IPS DF 19.7 (cell line): ENCODE measurements at regions not wholly inside any gene's neighbourhood (a gene's known extent, or its start where the extent isn't known, plus 50 kb on each side); places are given as distances from the start of the nearest gene placed in this dataset.
"Not testable (repeated sequence)": the region's sequence is repeated elsewhere in the genome, so short reads cannot be mapped to it uniquely, and the experiment has no call there.

Experiments
- DNase-seq: peaks from one replicate; pipeline ENCODE4 v3.0.0-alpha.2; 2013; ENCODE audit warnings: low read depth, low spot score

- DNase-seq, result no peak
Observed at GRCh38 chr10:32217216-32217615, 129.7 kb downstream of the EPC1 start.

DNA sequence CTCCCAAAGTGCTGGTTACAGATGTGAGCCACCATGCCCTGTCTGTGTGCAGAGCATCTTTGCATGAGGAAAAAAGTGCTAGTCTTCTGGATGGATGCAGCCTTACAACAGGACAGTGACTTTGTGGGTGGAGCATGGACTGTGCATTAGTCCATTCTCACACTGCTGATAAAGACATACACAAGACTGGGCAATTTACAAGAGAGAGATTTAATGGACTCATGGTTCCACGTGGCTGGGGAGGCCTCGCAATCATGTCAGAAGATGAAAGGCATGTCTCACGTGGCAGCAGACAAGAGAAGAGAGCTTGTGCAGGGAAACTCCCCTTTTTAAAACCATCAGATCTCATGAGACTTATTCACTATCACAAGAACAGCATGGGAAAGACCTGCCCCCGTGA is 133.1 kb downstream of the EPC1 start:
- DNase-seq, result not testable (repeated sequence)

DNA sequence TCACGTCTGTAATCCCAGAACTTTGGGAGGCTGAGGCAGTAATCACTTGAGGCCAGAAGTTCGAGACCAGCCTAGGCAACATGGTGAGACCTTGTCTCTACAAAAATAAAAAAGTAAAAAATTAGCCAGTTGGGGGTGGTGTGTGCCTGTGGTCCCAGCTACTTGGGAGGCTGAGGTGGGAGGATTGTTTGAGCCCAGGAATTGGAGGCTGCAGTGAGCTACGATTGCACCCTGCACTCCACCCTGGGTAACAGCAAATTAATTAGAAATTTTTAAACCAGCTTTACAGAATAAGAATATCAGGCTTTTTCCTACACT is 136.0 kb downstream of the EPC1 start:
- no peak for DNase-seq

DNA sequence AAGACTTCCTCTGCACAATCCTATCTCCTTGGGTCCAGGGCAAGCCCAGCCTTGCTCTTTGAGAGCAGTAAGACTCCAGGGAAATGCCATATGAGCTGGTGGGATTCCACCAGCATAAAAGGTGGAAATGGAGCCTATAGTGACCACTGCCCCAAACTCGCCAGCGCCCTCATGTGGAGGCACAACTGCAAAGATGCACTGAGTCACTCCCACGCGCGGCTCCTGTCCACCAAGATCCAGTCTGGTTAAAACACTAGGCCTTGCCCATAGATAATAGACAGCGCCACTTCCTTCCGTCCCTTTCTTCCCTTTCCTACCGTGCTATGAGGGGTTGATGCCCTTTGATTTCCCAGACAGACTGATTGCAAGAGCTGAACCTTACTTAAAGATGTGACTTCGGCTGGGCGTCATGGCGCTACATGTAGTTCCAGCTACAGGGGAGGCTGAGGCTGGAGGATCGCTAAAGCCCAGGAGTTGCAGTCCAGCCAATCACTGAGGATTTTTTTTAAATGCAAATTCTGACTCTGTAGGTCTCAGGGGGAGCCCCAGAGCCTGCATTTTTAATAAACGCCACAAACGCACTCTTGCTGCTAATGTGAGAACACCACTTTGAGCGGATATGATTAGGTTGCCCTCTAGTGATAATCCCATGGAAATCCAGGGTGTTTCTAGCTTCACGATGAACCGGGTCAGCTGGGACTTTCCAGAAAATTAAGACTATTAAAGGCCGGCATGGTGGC is 136.5 kb downstream of the EPC1 start:
- DNase-seq, result no peak

- not testable (repeated sequence) for DNase-seq
Observed at GRCh38 chr10:32208005-32208404, 139.0 kb downstream of the EPC1 start.

GRCh38 chr10:32207544-32207943 is 139.4 kb downstream of the EPC1 start:
- no peak for DNase-seq

GRCh38 chr10:32205670-32206069 is 141.3 kb downstream of the EPC1 start:
- no peak for DNase-seq

DNA sequence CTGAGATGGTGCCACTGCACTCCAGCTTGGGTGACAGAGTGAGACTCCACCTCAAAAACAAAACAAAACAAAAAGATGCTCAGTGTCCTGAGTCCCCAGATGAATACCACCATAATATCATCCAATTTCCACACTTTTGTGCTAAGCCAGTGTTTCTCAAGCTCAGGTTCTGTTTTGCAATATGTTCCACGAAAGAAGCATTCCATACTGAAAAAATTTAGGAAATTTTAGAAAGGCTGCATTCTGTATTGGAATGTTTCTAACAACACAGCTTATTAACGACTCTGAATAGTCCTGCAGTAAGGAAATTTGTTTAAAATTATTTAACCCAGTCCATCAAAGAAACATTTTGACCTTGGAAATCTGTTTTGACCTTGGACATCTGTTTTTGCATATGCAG is 142.4 kb downstream of the EPC1 start:
- no peak for DNase-seq

- no peak for DNase-seq
Observed at GRCh38 chr10:32199714-32200394, 143.6 kb upstream of the KIF5B start.

DNA sequence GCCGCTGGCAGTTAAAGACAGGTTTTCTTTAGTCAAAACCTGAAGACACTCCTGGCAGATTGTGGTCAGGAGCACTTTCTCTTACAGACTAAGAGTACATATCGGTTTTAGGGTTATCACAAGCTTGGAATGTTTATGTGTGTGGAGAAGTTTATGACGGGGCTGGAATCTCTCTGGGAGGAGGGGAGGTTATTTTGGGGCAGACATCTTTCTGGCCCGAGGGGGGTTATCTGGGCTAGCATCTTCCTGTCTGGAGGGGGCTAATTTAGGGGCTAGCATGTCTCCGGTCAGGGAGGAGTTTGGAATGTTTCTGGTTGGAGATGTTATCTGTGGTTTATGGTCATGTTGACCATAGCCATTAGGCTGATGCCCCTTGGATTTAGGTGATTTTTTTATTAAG is 141.2 kb upstream of the KIF5B start:
- DNase-seq, result no peak

- DNase-seq, result no peak
Observed at GRCh38 chr10:32190890-32191491, 134.8 kb upstream of the KIF5B start.

GRCh38 chr10:32189400-32190084 is 133.3 kb upstream of the KIF5B start:
- DNase-seq, result no peak

DNA sequence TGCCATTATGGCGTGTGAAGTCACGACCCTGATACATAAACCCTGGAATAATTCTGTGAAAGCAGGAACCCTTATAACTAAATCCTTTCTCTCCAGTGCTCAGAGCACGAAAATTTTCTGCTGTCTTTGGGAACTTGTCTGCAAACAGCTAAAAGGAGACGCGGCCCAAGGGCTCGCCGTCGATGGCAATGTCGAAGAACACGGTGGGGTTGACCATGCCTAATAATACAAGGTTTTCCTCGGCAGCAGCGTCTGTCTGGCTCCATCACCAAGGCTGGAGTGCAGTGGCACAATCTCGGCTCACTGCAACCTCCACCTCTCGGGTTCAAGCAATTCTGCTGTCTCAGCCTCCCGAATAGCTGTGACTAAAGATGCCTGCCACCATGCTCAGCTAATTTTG is 132.4 kb upstream of the KIF5B start:
- not testable (repeated sequence) for DNase-seq

GRCh38 chr10:32187686-32188085 is 131.5 kb upstream of the KIF5B start:
- no peak for DNase-seq

GRCh38 chr10:32183652-32184051 is 127.4 kb upstream of the KIF5B start:
- not testable (repeated sequence) for DNase-seq

- no peak for DNase-seq
Observed at GRCh38 chr10:32182476-32182875, 126.3 kb upstream of the KIF5B start.

GRCh38 chr10:32180390-32181280 is 124.4 kb upstream of the KIF5B start:
- DNase-seq, result no peak

DNA sequence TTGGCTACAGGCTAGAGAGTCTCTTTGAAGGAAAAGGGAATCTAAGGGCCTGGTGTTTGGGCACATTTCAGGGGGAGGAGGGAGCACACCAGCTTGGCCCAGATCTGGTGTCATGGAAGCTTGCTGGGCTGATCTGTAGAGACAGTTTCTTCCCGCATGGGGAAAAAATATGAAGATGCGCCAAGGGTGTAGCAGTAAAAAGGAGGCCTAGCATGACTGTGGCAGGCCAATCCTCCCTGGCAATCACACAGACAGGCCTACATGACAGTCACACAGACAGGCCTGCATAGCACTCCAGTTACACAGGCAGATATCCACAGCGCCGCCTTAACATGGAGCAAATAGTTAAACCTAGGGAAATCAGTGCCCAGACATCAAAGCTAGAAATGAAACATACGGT is 123.6 kb upstream of the KIF5B start:
- DNase-seq, result no peak

- DNase-seq, result not testable (repeated sequence)
Observed at GRCh38 chr10:32177594-32177993, 121.4 kb upstream of the KIF5B start.

GRCh38 chr10:32175629-32176028 is 119.4 kb upstream of the KIF5B start:
- DNase-seq, result no peak

DNA sequence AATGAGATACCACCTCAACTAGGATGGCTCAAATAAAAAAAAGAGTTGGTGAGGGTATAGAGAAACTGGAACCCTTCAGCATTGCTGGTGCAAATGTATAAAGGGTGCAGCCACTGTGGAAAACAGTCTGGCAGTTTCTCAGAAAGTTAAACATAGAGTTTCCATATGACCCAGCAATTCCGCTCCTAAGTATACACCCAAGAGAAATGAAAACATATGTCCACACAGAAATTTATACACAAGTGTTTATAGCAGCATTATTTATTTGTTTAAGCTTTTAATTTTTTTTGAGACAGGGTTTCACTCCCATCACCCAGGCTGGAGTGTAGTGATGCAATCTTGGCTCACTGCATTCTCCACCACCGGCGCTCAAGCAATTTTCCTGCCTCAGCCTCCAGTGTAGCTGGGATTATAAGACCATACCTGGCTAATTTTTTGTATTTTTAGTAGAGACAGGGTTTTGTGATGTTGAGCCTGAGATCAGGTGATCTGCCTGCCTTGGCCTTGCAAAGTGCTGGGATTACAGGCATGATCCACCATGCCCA is 118.2 kb upstream of the KIF5B start:
- DNase-seq, result no peak
